ENCODE measurements at regions not wholly inside any gene's neighbourhood (a gene's known extent, or its start where the extent isn't known, plus 50 kb on each side); places are given as distances from the start of the nearest gene placed in this dataset.
A peak's percentile ranks its signal among the peaks of the same experiment; 100 is the strongest.
"Not testable (repeated sequence)": the region's sequence is repeated elsewhere in the genome, so short reads cannot be mapped to it uniquely, and the experiment has no call there.

DNA sequence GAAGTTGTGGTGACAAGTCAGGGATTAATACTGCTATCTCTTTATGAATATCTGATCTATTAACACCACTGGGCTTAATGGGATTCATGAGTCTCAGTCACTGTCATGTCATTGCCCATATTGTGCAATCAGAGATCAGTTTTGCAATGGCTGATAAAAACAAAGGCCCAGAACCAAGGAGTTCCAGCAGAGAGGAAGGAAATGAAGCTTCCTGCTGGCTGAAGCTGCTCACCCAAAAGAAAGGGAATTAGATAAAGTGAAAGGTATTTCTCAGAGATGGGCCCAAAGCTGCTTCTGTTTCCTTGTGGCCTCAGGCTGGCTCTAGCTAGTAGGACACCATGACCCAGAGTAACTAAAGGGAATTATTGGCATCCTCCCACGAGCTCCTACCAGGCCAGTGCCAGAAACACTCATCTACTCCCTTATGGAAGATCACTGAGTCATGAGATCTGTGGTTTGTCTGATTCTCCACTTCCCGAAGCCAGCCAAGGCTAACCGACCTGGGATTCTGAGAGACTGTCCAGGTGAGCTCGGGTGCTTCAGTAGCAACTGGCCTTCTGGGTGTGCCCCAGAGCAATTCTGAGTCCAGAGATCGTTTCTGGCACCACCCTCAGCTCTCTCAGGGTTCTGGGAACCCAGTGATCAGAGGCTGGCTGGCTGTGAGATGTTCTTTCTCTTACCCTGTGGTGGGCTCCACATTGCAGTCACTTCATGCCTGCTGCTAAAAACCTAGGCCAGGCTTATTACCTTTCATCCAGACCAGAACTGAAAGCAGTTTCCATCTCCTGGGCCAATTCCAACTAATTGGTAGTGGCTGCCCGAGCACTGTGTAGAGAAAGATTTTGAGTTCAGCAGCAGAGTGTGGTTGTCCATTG lies 129.5 kb upstream of the PELI1 start:
- H3K27ac Mint-ChIP-seq: peak overlapping the region in 3 of 8 donors; percentile 34 to 49 (median 35)
- no peaks in the 10 kb centered on the region for H3K9me3 ChIP-seq (ENCODE audit: low read length)
- H3K27me3 ChIP-seq (ENCODE audit: insufficient read depth, low read length, poor library complexity, severe bottlenecking): no peaks in the 10 kb centered on the region
- H3K9me3 Mint-ChIP-seq: peaks cover 0 to 8% (median 2%) of the 10 kb centered on the region in 5 donors
- peaks cover 11% of the 10 kb centered on the region for H3K4me1 ChIP-seq (ENCODE audit: insufficient read depth, low read length)
- H3K4me1 Mint-ChIP-seq: peaks cover 9 to 16% (median 15%) of the 10 kb centered on the region in 3 donors
- H3K4me3 ChIP-seq (ENCODE audit: low read length): no peak overlapping the region
- POLR2A ChIA-PET: no interaction called here
- peaks cover 0 to 5% of the 10 kb centered on the region in 2 donors for H3K27me3 Mint-ChIP-seq
- peaks cover 0 to 9% (median 0%) of the 10 kb centered on the region in 3 donors for H3K36me3 Mint-ChIP-seq
- CTCF ChIA-PET: interaction anchor here (1.3 kb wide), 1 partner anchor 22 kb away, joined by 3 read pairs; no protein-coding TSS in a partner anchor
- no peaks in the 10 kb centered on the region for H3K36me3 ChIP-seq (ENCODE audit: insufficient read depth, low read length)
- no peak overlapping the region for H3K4me3 Mint-ChIP-seq
- no peak overlapping the region for H3K27ac ChIP-seq (ENCODE audit: low read depth, low read length)
- DNase-seq: no peak

DNA sequence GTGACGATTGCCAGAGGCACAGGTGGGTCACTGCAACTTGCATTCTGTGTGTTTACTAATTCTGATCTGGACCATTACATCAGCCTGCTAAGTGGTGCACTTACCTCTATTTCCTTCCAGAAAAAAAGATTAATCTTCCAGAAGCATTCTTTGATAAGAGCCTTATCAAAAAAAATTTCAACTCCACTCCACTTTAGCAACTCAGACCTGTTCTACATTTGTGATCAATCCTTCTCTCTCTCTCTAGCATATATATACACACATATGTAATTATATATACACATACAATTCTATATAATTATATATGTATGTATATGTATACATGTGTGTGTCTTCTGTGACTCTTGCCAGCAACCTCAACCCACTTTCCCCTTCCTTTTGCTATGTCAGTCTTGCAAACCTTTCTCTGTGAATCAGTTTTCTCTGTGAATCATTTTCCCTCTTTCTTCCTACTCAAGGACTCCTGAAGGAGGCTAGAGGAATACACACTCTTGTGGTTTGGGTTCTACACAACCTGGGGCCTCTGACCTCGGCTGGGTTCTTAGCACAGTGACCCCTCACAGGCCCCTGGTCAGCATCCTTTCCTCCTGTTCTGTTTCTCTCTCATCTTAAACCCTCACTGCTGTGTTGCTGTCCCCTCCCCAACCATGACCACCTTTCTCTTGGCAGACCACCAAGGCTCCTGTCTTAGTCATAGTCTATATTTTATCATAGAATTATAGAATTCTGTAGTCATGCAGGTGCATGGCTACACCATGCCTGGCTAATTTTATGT lies 130.4 kb upstream of the PELI1 start:
- H3K27ac Mint-ChIP-seq: peak overlapping the region in 4 of 8 donors; percentile 13 to 79 (median 26)
- no peak overlapping the region for H3K4me3 ChIP-seq (ENCODE audit: low read length)
- CTCF ChIA-PET: no interaction called here

DNA sequence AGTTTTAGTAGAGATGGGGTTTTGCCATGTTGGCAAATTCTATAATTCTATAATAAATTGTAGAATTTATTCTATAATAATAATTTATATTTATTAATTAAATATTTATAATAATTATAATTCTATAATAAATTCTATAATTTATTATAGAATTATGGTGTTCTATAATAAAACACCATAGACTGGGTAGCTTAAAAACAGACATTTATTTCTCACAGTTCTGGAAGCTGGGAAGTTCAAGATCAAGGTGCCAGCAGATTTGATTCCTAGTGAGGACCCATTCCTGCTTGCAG lies 130.9 kb upstream of the PELI1 start:
- peaks cover 0 to 7% (median 0%) of the 10 kb centered on the region in 3 donors for H3K36me3 Mint-ChIP-seq
- Histone ChIP-seq H3K27me3 (ENCODE audit: insufficient read depth, low read length, poor library complexity, severe bottlenecking) (no peaks in the 10 kb centered on the region), H3K36me3 (ENCODE audit: insufficient read depth, low read length) (no peaks in the 10 kb centered on the region), H3K9me3 (ENCODE audit: low read length) (no peaks in the 10 kb centered on the region), H3K27ac (ENCODE audit: low read depth, low read length) (no peak overlapping the region), H3K4me3 (ENCODE audit: low read length) (no peak overlapping the region), H3K4me1 (ENCODE audit: insufficient read depth, low read length) (peaks cover 11% of the 10 kb centered on the region)
- peak overlapping the region in 2 of 8 donors; percentile 19 to 79 for H3K27ac Mint-ChIP-seq
- POLR2A ChIA-PET: no interaction called here
- no peak overlapping the region for H3K4me3 Mint-ChIP-seq
- CTCF ChIA-PET: no interaction called here
- peaks cover 0 to 4% of the 10 kb centered on the region in 2 donors for H3K27me3 Mint-ChIP-seq
- DNase-seq: no peak
- H3K9me3 Mint-ChIP-seq: peaks cover 0 to 8% (median 2%) of the 10 kb centered on the region in 5 donors
- peaks cover 9 to 16% (median 15%) of the 10 kb centered on the region in 3 donors for H3K4me1 Mint-ChIP-seq

More for the DNA sequence above, 130.4 kb upstream of the PELI1 start:
- Mint-ChIP-seq H3K27me3 (peaks cover 0 to 5% of the 10 kb centered on the region in 2 donors), H3K4me1 (peaks cover 9 to 16% (median 15%) of the 10 kb centered on the region in 3 donors), H3K9me3 (peaks cover 0 to 8% (median 2%) of the 10 kb centered on the region in 5 donors), H3K36me3 (peaks cover 0 to 9% (median 0%) of the 10 kb centered on the region in 3 donors), H3K4me3 (no peak overlapping the region)
- no peaks in the 10 kb centered on the region for H3K27me3 ChIP-seq (ENCODE audit: insufficient read depth, low read length, poor library complexity, severe bottlenecking)
- H3K4me1 ChIP-seq (ENCODE audit: insufficient read depth, low read length): peaks cover 11% of the 10 kb centered on the region
- no peak overlapping the region for H3K27ac ChIP-seq (ENCODE audit: low read depth, low read length)
- POLR2A ChIA-PET: no interaction called here
- no peaks in the 10 kb centered on the region for H3K36me3 ChIP-seq (ENCODE audit: insufficient read depth, low read length)
- no peaks in the 10 kb centered on the region for H3K9me3 ChIP-seq (ENCODE audit: low read length)
- DNase-seq: no peak

GRCh38 chr2:64276417-64277095 lies 132.3 kb upstream of the PELI1 start:
- Histone ChIP-seq H3K27me3 (ENCODE audit: insufficient read depth, low read length, poor library complexity, severe bottlenecking) (no peaks in the 10 kb centered on the region), H3K9me3 (ENCODE audit: low read length) (no peaks in the 10 kb centered on the region), H3K4me3 (ENCODE audit: low read length) (no peak overlapping the region), H3K36me3 (ENCODE audit: insufficient read depth, low read length) (no peaks in the 10 kb centered on the region), H3K27ac (ENCODE audit: low read depth, low read length) (no peak overlapping the region), H3K4me1 (ENCODE audit: insufficient read depth, low read length) (peaks cover 11% of the 10 kb centered on the region)
- no peak for DNase-seq
- Mint-ChIP-seq H3K36me3 (no peaks in the 10 kb centered on the region), H3K27me3 (peaks cover 0 to 4% of the 10 kb centered on the region in 2 donors), H3K27ac (no peak overlapping the region), H3K4me3 (no peak overlapping the region), H3K9me3 (no peaks in the 10 kb centered on the region), H3K4me1 (peaks cover 9 to 16% (median 15%) of the 10 kb centered on the region in 3 donors)
- CTCF ChIA-PET: no interaction called here
- POLR2A ChIA-PET: no interaction called here

DNA sequence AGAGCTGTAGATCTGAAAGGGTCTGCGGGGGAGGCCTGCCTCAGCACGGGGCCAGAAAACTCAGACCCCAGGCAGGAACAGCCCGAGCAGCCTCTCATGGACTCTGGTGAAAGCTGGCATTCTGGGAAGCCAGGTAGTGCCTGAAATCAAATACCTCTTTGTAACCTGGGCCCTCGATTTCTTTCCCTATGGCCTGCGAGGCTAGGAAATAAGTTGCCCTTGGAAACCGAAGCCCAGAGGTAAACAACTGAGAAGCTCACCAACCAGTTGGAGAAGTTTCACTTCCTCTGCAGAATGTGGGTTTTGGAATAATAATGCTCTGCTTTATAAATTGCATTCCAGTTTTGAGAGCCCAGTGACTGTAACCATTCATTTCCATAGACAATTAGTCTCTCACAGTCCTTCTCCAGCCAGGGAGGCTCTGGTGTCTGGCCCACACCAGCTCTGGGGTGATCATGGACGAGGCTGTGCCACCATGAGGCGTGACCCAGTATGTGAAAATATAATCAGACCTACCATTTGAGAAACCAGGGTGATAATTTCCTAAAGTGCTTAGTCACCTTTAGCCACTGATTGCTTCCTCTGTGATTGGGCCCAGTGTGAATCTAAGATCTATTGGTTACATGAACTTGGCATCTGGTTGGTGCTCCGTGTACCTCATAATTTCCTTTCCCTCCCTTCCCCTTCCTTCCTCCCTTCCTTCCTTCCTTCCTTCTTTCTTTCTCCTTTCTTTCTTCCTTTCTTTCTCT lies 133.1 kb upstream of the PELI1 start:
- no peaks in the 10 kb centered on the region for H3K36me3 Mint-ChIP-seq
- ChIA-PET CTCF (no interaction called here), POLR2A (no interaction called here)
- no peak overlapping the region for H3K27ac ChIP-seq (ENCODE audit: low read depth, low read length)
- H3K4me1 ChIP-seq (ENCODE audit: insufficient read depth, low read length): peaks cover 11% of the 10 kb centered on the region
- H3K27me3 ChIP-seq (ENCODE audit: insufficient read depth, low read length, poor library complexity, severe bottlenecking): no peaks in the 10 kb centered on the region
- peaks cover 0 to 4% of the 10 kb centered on the region in 2 donors for H3K27me3 Mint-ChIP-seq
- no peak for DNase-seq
- H3K9me3 Mint-ChIP-seq: no peaks in the 10 kb centered on the region
- no peak overlapping the region for H3K4me3 Mint-ChIP-seq
- no peaks in the 10 kb centered on the region for H3K36me3 ChIP-seq (ENCODE audit: insufficient read depth, low read length)
- H3K4me3 ChIP-seq (ENCODE audit: low read length): no peak overlapping the region
- no peak overlapping the region for H3K27ac Mint-ChIP-seq
- H3K4me1 Mint-ChIP-seq: peaks cover 9 to 16% (median 15%) of the 10 kb centered on the region in 3 donors
- H3K9me3 ChIP-seq (ENCODE audit: low read length): no peaks in the 10 kb centered on the region

DNA sequence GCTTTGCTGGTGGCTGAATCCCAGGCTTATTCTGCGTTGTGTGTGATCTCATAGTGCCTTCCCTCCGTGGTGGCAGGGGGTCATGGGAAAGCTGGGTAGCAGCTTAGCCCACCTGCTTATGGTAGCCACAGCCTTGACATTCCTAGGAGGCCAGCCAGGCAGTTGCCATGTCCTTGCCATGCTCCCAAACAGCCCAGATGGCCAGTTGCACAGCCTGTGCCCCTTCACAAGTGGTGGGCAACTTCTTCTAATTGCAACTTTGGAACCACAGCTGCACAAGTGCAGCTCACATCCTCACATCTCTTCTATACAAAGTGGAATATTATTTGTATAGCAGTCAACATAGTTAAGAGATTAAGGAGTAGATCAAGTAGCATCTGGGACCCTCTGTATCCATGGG lies 136.6 kb upstream of the PELI1 start:
- H3K27ac Mint-ChIP-seq; DNase-seq; H3K27ac ChIP-seq (ENCODE audit: low read depth, low read length); H3K27me3 ChIP-seq (ENCODE audit: insufficient read depth, low read length, poor library complexity, severe bottlenecking); H3K27me3 Mint-ChIP-seq; H3K4me3 ChIP-seq (ENCODE audit: low read length); H3K36me3 Mint-ChIP-seq; H3K4me3 Mint-ChIP-seq; H3K4me1 Mint-ChIP-seq; H3K9me3 Mint-ChIP-seq; H3K36me3 ChIP-seq (ENCODE audit: insufficient read depth, low read length); H3K9me3 ChIP-seq (ENCODE audit: low read length): not testable (repeated sequence)
- CTCF ChIA-PET: interaction anchor here (0.6 kb wide), 1 partner anchor 673 kb away, joined by 4 read pairs; no protein-coding TSS in a partner anchor
- peaks cover 17% of the 10 kb centered on the region for H3K4me1 ChIP-seq (ENCODE audit: insufficient read depth, low read length)
- POLR2A ChIA-PET: interaction anchor here (0.6 kb wide), 1 partner anchor 137 kb away, joined by 3 read pairs; no protein-coding TSS in a partner anchor

DNA sequence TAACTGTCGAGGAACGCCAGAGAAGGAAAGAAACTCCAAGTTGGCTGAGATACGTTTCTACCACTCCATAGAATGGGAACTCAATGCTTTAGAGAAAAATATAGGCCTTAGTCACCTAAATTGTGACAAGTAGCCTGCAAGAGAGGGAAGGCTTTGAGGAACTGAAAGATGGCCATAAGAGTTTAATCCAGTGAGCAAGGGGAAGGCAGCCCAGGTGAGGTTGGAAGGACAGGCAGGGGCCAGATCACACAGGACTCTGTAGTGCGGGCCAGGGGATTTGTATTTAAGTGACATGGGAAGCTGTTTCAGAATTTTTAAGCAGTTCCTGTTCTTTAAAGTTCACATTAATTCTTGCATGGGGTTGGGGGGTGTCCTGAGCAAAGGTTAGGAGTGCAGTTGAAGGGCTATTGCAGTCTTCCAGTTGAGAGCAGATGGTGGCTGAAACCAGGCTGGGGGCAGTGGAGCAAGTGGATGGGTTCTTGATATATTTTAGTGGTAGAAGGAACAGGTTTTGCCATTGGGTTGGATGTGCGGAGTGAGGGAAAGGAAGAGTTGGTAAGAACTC lies 138.9 kb upstream of the PELI1 start:
- DNase-seq: no peak
- Mint-ChIP-seq H3K4me1 (no peaks in the 10 kb centered on the region), H3K9me3 (no peaks in the 10 kb centered on the region), H3K4me3 (no peak overlapping the region), H3K36me3 (no peaks in the 10 kb centered on the region), H3K27me3 (no peaks in the 10 kb centered on the region), H3K27ac (no peak overlapping the region)
- ChIA-PET CTCF (interaction anchor here (1.1 kb wide), 1 partner anchor 18 kb away, joined by 3 read pairs; no protein-coding TSS in a partner anchor), POLR2A (no interaction called here)
- Histone ChIP-seq H3K9me3 (ENCODE audit: low read length) (no peaks in the 10 kb centered on the region), H3K4me3 (ENCODE audit: low read length) (peak overlapping the region; percentile 13), H3K27me3 (ENCODE audit: insufficient read depth, low read length, poor library complexity, severe bottlenecking) (no peaks in the 10 kb centered on the region), H3K36me3 (ENCODE audit: insufficient read depth, low read length) (no peaks in the 10 kb centered on the region), H3K4me1 (ENCODE audit: insufficient read depth, low read length) (peaks cover 17% of the 10 kb centered on the region), H3K27ac (ENCODE audit: low read depth, low read length) (no peak overlapping the region)

All from CD8-positive, alpha-beta memory T cell (primary cell).